Erythroblast (primary cell): ENCODE measurements at regions not wholly inside any gene's neighbourhood (a gene's known extent, or its start where the extent isn't known, plus 50 kb on each side); places are given as distances from the start of the nearest gene placed in this dataset.

Experiments used
- DNase-seq, 2 experiments: peaks; one replicate each; lab custom pipeline; 2025; lab: John Stamatoyannopoulos, UW
- GATA1 ChIP-seq: IDR thresholded peaks from 2 replicates; pipeline ENCODE4 v1.6.1; 2011; ENCODE audit warnings: low read depth, mild to moderate bottlenecking, control low read depth, low read length, moderate library complexity
- POLR2A ChIP-seq: IDR thresholded peaks from 2 replicates; pipeline ENCODE4 v1.6.1; 2011; ENCODE audit warnings: mild to moderate bottlenecking, low read length

DNA sequence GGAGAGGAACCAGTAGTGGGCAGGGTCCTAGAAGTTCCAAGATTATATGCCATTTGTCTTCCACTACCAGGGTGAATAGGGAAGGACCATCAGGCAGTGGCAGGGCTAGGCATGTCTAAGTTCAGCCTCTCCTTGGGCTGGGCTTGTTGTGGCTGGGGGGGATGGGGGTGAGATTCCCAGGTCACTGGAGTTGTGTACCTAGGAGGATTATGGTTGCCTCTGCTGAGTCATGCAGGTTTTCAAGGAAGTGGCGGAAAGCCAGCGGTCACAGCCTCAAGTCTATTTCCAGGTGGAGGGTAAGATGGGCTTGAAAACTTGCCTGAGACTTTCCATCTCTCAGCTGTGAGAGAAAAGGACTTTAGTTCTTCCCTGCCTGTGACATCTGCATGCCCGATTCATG is 1407.1 kb downstream of the SI start:
- no peak for TF ChIP-seq GATA1
- DNase-seq, result no peak

DNA sequence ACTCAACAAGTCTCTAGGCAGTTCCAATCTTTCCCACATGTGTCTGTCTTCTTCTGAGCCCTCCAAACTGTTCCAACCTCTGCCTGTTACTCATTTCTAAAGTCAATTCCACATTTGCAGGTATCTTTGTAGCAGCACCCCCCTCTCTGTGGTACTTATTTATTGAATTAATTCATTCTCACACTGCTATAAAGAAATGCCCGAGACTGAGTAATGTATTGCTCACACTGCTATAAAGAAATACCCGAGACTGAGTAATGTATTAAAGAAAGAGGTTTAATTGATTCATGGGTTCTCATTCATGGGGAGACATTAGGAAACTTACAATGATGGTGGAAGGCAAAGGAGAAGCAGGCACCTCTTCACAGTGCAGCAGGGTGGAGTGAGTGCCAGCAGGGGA is 1413.8 kb downstream of the SI start:
- no peak for TF ChIP-seq GATA1
- TF ChIP-seq POLR2A, result no peak

DNA sequence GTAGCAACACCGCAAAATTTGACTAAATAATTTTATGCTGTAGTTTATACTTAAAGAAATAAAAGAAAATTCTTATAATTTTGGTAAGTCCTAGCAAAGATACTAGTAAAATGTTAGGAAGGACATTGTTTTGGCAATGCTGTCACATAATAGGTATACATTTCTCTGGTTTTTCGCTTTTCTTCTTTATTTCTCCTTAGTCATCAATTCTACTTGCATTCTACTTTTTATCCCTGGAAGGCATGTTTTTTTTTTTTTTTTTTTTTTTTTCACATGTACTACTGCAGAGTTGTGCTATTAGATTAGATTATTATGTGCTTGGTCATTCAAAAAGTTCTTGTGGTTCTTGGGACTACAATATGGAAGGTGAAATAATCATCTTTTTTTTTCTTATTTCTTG is 1421.2 kb downstream of the SI start:
- DNase-seq, result no peak
- TF ChIP-seq POLR2A (no peak), GATA1 (no peak)

More for the DNA sequence above, 1413.8 kb downstream of the SI start:
- DNase-seq, result no peak

DNA sequence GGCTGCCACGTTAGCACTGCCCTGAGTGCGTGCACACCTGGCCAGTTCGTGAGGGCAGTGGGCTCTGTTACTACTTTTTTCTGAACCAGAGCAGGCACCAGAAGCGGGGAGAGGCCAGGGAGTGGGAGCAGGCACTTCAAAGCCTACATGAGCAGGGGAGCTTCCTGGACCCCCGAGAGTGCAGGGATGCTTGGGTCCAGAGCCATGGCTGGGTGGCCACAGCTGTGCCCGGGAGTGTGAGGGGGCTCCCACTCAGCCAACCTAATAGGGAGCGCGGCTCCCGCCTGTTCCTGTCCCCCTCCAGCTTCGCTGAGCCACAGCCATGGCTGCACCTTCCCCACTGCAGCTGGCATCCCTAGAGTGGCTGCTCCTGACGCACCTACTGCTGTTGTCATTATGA is 1423.3 kb downstream of the SI start:
- no peak for TF ChIP-seq GATA1
- no peak for TF ChIP-seq POLR2A
- no peak for DNase-seq

DNA sequence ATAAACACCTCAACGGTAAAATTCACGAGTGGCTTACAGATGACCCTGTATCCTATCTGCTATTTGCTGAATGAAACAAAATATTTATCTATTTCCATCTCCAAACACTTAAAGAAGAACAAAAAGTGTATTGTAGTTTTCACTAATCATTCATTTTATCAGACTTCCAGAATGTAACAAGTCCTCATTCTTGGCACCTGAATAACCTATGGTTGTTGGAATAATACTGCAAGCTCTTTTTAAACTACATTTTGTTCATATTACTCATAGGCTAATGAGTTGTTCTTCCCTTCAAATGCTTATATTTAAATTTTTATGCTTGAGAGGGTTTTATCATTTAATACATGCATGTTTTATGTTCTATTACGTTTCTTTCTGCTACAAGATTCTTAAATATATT is 1434.1 kb downstream of the SI start:
- no peak for TF ChIP-seq POLR2A
- TF ChIP-seq GATA1, result no peak
- no peak for DNase-seq

DNA sequence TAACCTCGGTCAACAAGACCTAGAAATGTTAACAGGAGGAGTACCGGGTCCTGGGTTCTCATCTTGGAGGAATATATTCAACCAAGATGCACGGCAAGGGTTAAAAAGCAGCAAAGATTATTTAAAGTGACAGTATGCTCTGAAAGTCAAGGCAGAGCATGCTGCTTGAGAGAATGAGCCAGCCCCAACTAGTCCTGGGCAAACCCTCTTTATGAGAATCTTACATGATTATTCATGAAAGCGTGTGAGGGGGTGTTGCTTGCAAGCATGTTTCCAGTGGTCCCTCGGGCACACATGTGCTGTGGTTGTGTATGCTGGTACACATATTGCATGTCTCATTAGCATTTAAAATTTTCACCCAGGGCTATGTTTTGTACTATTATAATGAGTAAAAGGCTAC is 1445.6 kb downstream of the SI start:
- no peak for DNase-seq
- no peak for TF ChIP-seq GATA1
- TF ChIP-seq POLR2A, result no peak

DNA sequence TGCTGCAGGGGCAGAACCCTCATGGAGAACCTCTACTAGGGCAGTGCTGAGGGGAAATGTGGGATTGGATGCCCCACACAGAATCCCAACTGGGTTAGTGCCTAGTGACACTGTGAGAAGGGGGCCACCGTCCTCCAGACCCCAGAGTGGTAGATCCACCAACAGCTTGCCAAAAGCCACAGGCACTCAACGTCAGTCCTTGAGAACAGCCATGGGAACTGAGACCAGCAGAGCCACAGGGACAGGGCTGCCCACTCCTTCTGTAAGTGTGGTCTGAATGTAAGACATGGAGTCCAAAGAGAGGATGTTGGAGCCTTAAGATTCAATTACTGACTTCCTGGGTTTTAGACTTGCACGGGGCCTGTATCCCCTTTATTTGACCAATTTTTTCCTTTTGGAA is 1451.5 kb downstream of the SI start:
- DNase-seq, result no peak
- no peak for TF ChIP-seq GATA1

DNA sequence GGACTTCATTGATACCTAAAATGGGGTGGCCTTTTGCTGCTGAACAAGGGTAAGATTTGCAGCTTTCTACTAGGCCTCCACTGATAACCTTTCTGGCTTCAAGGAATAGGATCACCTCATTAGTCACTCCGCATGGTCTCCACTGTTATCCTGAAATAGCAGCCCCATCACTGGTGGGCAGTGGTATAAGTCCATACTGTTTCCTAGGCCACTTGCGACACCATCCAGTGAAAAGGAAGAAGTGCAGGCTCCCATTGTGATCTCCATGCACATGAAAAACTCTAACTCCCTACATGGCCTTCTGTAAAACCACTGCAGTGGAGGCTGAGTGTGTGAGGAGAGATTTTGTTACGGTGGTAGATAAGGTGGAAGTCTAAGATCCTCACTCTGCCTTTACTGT is 1455.9 kb downstream of the SI start:
- no peak for DNase-seq

DNA sequence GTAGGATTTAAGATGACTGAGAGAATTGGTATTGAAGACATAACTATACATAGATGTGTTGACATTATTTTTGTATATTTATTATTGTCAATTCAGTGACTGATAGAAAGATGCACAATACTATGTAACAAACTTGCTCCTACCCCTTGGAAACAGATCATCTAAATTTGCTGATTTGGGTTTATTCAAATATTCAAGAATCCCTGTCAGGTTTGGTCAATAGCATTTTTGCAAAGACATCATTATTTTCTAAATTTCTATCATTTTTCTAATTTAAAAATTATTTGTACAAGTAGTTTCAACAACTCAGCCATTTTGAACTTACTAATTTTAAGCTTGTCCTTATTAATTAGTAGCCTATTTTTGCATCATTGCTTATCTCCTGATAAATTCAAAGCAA is 1463.4 kb downstream of the SI start:
- DNase-seq, result no peak
- TF ChIP-seq GATA1, result no peak
- TF ChIP-seq POLR2A, result no peak

More for the DNA sequence above, 1455.9 kb downstream of the SI start:
- TF ChIP-seq POLR2A, result no peak
- no peak for TF ChIP-seq GATA1

DNA sequence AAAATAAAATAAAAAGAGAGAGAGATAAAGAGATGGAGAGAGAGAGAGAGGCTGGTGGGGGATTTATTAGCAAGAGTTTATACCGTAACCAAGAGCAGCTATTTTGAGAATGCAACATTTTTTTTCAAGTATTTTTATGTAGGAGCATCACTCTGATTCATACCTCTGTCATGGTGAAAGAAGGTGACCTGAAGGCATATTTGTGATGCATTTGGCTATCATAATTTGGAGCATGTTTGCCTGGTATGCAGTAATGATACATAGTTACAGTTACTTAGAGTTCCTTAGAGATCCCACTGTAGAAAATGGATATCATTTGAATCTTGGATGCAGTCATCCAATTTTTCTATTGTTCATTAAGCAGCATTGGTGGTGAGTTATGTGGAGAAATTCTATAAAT is 1472.4 kb downstream of the SI start:
- no peak for TF ChIP-seq POLR2A
- no peak for TF ChIP-seq GATA1
- DNase-seq, result no peak

DNA sequence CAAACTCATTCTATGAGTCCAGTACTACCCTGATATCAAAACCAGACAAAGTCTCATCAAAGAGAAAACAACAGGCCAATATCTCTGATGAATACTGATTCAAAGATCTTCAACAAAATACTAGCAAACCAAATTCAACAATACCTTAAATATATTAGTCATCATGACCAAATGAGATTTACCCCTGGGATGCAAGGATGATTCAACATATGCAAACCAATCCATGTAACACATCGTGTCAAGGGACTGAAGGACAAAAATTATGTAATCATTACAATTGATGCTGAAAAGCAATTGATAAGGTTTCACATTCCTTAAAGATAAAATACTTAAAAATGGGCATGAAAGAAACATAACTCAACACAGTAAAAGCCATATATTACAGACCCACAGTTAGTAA is 1476.9 kb downstream of the SI start:
- no peak for DNase-seq
- TF ChIP-seq POLR2A, result no peak
- TF ChIP-seq GATA1, result no peak

DNA sequence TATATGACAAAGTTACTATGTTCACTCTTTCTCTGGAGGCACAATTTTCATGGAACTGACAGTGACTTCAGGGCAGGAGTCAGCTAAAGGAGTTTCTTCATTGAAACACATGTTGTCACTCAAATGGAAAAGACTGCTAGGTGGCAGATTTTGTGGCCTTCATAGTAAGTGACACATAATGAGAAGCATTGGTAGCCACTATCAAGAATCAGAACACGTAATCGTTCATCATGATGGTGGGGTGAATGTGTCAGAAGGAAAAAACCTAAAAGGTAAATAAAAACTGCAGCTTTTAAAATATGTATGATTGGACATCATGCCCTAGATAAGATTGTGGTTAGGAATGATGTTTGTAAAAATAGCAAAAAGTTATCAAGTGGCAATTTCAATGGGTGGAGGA is 1491.0 kb downstream of the SI start:
- TF ChIP-seq GATA1, result no peak
- TF ChIP-seq POLR2A, result no peak
- DNase-seq, result no peak

DNA sequence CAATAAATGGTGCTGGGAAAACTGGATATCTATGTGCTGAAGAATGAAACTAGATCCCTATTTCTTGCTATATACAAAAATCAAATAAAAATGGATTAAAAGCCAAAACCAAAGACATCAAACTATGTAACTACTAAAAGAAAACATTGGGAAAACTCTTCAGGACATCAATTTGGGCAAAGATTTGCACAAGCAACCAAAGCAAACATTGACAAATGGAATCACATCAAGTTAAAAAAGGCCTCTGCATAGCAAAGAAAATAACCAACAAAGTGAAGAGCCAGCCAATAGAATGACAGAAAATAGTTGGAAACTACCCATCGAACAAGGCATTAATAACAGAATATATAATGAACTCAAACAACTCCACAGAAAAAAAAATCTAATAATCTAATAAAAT is 1495.3 kb downstream of the SI start:
- no peak for DNase-seq
- TF ChIP-seq GATA1, result no peak
- TF ChIP-seq POLR2A, result no peak

DNA sequence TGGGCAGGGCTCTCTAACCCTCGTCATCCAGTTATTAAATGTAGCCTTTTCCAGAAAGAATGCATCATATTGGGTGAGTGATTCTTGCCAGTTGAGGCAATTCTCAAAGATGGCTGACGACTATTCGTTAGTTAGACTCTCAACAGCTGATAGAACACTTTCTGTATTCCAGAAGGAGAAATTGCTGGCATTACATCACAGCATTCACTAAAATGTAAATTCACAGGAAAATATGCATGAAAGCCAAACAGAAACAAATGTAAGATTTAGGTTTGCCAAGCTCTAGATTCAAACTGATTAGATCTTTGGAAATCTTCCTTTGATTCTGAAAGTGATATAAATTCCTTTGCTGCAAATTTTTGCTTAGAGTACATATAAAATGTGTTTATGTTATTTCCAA is 1501.0 kb downstream of the SI start:
- TF ChIP-seq GATA1 (no peak), POLR2A (no peak)
- DNase-seq, result no peak

DNA sequence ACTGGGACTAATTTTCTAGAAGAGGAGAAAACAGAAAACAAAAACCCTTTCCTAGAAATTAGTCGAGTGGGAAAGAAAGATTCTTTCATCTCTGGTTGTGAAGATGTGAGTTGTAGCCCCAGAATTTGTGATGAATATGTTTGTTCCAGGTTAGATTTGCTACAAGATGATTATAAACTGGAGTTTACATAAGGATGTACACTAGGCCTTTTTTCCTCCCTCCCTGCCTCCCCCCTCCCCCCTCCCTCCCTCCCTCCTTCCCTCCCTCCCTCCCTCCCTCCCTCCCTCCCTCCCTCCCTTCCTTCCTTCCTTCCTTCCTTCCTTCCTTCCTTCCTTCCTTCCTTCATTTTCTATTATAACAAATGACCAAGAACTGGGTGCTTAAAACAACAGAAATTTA is 1502.0 kb downstream of the SI start:
- DNase-seq, result no peak
- no peak for TF ChIP-seq GATA1
- no peak for TF ChIP-seq POLR2A

DNA sequence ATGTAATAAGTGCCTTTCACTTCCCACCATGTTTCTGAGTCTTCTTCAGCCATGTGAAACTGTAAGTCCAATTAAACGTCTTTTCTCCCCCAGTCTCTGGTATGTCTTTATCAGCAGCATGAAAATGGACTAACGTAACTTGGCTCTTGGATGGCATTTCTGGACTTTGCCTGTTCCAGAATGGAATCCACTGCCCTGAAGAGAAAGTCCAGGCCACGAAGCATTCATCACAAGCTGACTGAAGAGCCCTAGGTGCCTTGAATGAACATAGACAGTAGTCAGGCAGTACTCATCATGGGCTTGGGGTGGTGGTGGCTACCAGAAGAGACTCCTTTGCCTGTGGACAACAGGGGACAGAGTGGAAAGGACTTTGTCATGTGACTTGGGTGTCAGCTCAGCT is 1505.0 kb downstream of the SI start:
- DNase-seq, result no peak
- TF ChIP-seq GATA1, result no peak
- no peak for TF ChIP-seq POLR2A
